ENCODE measurements at regions not wholly inside any gene's neighbourhood (a gene's known extent, or its start where the extent isn't known, plus 50 kb on each side); places are given as distances from the start of the nearest gene placed in this dataset.
"Not testable (repeated sequence)": the region's sequence is repeated elsewhere in the genome, so short reads cannot be mapped to it uniquely, and the experiment has no call there.

- H3K27ac ChIP-seq = no peak overlapping the region
- TF ChIP-seq POLR2A (IDR thresholded peaks at IDR 0.05) = no peak
- TF ChIP-seq CTCF (IDR thresholded peaks at IDR 0.05) = no peak
- no peaks in the 10 kb centered on the region for H3K36me3 ChIP-seq
- H3K27me3 ChIP-seq = no peaks in the 10 kb centered on the region
- DNase-seq = no peak
- H3K4me3 ChIP-seq (replicated peaks in 1 of 3) = no peak overlapping the region
- intact Hi-C loops (cut with DNase I) = no loop called here
- no peaks in the 10 kb centered on the region for H3K9me3 ChIP-seq
- H3K4me1 ChIP-seq = peaks cover 0 to 16% of the 10 kb centered on the region in 2 donors
Observed at GRCh38 chr9:106482733-106483132, 380.2 kb upstream of the ZNF462 start.

GRCh38 chr9:106486685-106487084, 376.3 kb upstream of the ZNF462 start:
- Histone ChIP-seq H3K36me3 (no peaks in the 10 kb centered on the region), H3K9me3 (no peaks in the 10 kb centered on the region), H3K27me3 (no peaks in the 10 kb centered on the region), H3K27ac (no peak overlapping the region), H3K4me1 (no peaks in the 10 kb centered on the region), H3K4me3 (replicated peaks in 1 of 3) (no peak overlapping the region)
- TF ChIP-seq POLR2A (IDR thresholded peaks at IDR 0.05) (no peak), CTCF (IDR thresholded peaks at IDR 0.05) (no peak)
- WGBS, 2 donors = 79 to 87% methylated on average over 5 of the region's 5 CpGs
- DNase-seq = no peak
- intact Hi-C loops (cut with DNase I) = no loop called here

GRCh38 chr9:106487266-106487665, 375.7 kb upstream of the ZNF462 start:
- TF ChIP-seq POLR2A (IDR thresholded peaks at IDR 0.05) = no peak
- TF ChIP-seq CTCF (IDR thresholded peaks at IDR 0.05) = no peak
- H3K36me3 ChIP-seq = no peaks in the 10 kb centered on the region
- 46 to 63% methylated on average over 3 of the region's 3 CpGs for WGBS, 2 donors
- H3K27me3 ChIP-seq = no peaks in the 10 kb centered on the region
- no peak overlapping the region for H3K27ac ChIP-seq
- H3K4me1 ChIP-seq = no peaks in the 10 kb centered on the region
- H3K9me3 ChIP-seq = no peaks in the 10 kb centered on the region
- no peak for DNase-seq
- H3K4me3 ChIP-seq (replicated peaks in 1 of 3) = no peak overlapping the region
- intact Hi-C loops (cut with DNase I) = no loop called here

DNA sequence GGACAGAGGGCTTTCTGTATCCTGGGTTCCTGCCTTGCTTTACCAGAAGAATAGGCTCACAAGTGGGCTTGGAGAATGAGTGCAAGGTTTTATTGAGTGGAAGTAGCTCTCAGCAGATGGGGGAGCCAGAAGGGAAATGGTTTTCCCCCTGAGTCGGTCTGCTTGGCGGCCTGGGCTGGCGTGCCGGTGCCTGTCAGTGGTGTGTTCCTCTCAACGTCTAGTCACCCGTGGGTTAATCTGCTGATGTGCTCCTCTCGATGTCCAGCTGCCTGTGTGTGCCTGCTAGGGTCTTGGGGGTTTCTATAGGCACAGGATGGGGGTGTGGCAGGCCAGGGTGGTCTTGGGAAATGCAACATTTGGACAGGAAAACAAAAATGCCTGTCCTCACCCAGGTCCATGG, 370.8 kb upstream of the ZNF462 start:
- H3K27ac ChIP-seq; H3K9me3 ChIP-seq; H3K4me3 ChIP-seq (replicated peaks in 1 of 3); H3K27me3 ChIP-seq; DNase-seq; H3K4me1 ChIP-seq; intact Hi-C loops (cut with DNase I); H3K36me3 ChIP-seq: not testable (repeated sequence)
- 79% methylated on average over 7 of the region's 7 CpGs; no CpG with 5 or more reads in 1 of the 2 donors for WGBS, 2 donors

- intact Hi-C loops (cut with DNase I) = no loop called here
- Histone ChIP-seq H3K4me3 (replicated peaks in 1 of 3) (no peak overlapping the region), H3K36me3 (no peaks in the 10 kb centered on the region), H3K4me1 (no peaks in the 10 kb centered on the region), H3K9me3 (no peaks in the 10 kb centered on the region), H3K27ac (no peak overlapping the region), H3K27me3 (no peaks in the 10 kb centered on the region)
- WGBS, 2 donors = 69 to 82% methylated on average over 6 of the region's 6 CpGs
- DNase-seq = no peak
- no peak for TF ChIP-seq CTCF (IDR thresholded peaks at IDR 0.05)
- TF ChIP-seq POLR2A (IDR thresholded peaks at IDR 0.05) = no peak
Observed at GRCh38 chr9:106500171-106500570, 362.8 kb upstream of the ZNF462 start.

- H3K27me3 ChIP-seq; H3K36me3 ChIP-seq; intact Hi-C loops (cut with DNase I); H3K4me1 ChIP-seq; H3K9me3 ChIP-seq; DNase-seq; H3K4me3 ChIP-seq (replicated peaks in 1 of 3); H3K27ac ChIP-seq: not testable (repeated sequence)
- WGBS, 2 donors = 95% methylated on average over 14 of the region's 18 CpGs; no CpG with 5 or more reads in 1 of the 2 donors
Observed at GRCh38 chr9:106501210-106501609, 361.8 kb upstream of the ZNF462 start.
